ENCODE measurements at regions not wholly inside any gene's neighbourhood (a gene's known extent, or its start where the extent isn't known, plus 50 kb on each side); places are given as distances from the start of the nearest gene placed in this dataset.
"Not testable (repeated sequence)": the region's sequence is repeated elsewhere in the genome, so short reads cannot be mapped to it uniquely, and the experiment has no call there.

- no peaks in the 10 kb centered on the region for H3K36me3 Mint-ChIP-seq (ENCODE audit: insufficient read depth in 1 of 3, low read depth in 3 of 3)
- Histone ChIP-seq H2BK15ac (ENCODE audit: low read depth, low read length) (no peak overlapping the region), H3K79me2 (ENCODE audit: insufficient read depth, low read length) (no peaks in the 10 kb centered on the region), H3K4me2 (ENCODE audit: insufficient read depth, insufficient read length, low read length) (no peak overlapping the region), H3T11ph (ENCODE audit: low read length) (no peak overlapping the region), H3K23ac (ENCODE audit: insufficient read length, low read depth, low read length) (no peak overlapping the region), H4K20me1 (ENCODE audit: control insufficient read depth, insufficient read depth, insufficient read length) (no peaks in the 10 kb centered on the region), H2AFZ (ENCODE audit: low read length) (no peak overlapping the region), H3K9me3 (ENCODE audit: control insufficient read depth, low read depth, low read length) (no peaks in the 10 kb centered on the region), H3K27me3 (ENCODE audit: insufficient read depth, low read length) (no peaks in the 10 kb centered on the region; the same call in 1 of the 2 replicates), H4K8ac (replicated peaks; ENCODE audit: insufficient read length, low read depth, low read length) (no peak overlapping the region), H3K79me1 (ENCODE audit: insufficient read depth, low read depth, low read length, poor library complexity, severe bottlenecking) (no peaks in the 10 kb centered on the region), H2BK5ac (ENCODE audit: insufficient read length, low read length) (no peak overlapping the region), H4K91ac (ENCODE audit: insufficient read length, low read depth, low read length) (no peak overlapping the region), H3K27ac (ENCODE audit: insufficient read length, low read depth, low read length) (no peak overlapping the region), H3K4me1 (ENCODE audit: insufficient read depth, low read length) (no peaks in the 10 kb centered on the region), H4K5ac (ENCODE audit: insufficient read length, low read depth, low read length) (no peak overlapping the region), H2BK12ac (ENCODE audit: insufficient read length, low read depth, low read length) (no peak overlapping the region), H2BK120ac (ENCODE audit: low read depth, low read length, poor library complexity, severe bottlenecking) (no peak overlapping the region), H2BK20ac (ENCODE audit: low read depth, low read length, poor library complexity, severe bottlenecking) (no peak overlapping the region), H3K18ac (ENCODE audit: insufficient read length, low read depth, low read length) (no peak overlapping the region), H3K23me2 (ENCODE audit: insufficient read length, low read depth, low read length, poor library complexity, severe bottlenecking) (no peaks in the 10 kb centered on the region), H3K4ac (ENCODE audit: low read depth, low read length) (no peak overlapping the region), H2AK5ac (ENCODE audit: insufficient read length, low read length) (no peak overlapping the region), H3K14ac (ENCODE audit: insufficient read depth, low read length) (no peak overlapping the region), H3K9ac (ENCODE audit: extremely low read depth, insufficient read length, low read length) (no peak overlapping the region), H3K56ac (ENCODE audit: insufficient read length, low read depth, low read length) (no peak overlapping the region)
- TF ChIP-seq CTCF (conservative IDR thresholded peaks at IDR 0.05): no peak
- H3K27me3 Mint-ChIP-seq (ENCODE audit: low read depth): no peaks in the 10 kb centered on the region; the same call in none of the 2 replicates
- no peak overlapping the region for H3K4me3 Mint-ChIP-seq
- no peak overlapping the region for H3K27ac Mint-ChIP-seq
- no CpG with 5 or more reads among the region's 1 CpG for WGBS (ENCODE audit: extremely low coverage, insufficient read length, low lambda C conversion rate)
- no peaks in the 10 kb centered on the region; a peak in 1 of 5 replicates for H3K9me3 Mint-ChIP-seq
- no peaks in the 10 kb centered on the region for H3K4me1 Mint-ChIP-seq
- DNase-seq: no peak
Measured at GRCh38 chr13:50627111-50627510, 216.4 kb downstream of the DLEU7 start.

GRCh38 chr13:50628512-50628911 lies 215.0 kb downstream of the DLEU7 start:
- not testable (repeated sequence) for H2BK15ac ChIP-seq (ENCODE audit: low read depth, low read length); H2AFZ ChIP-seq (ENCODE audit: low read length); H2BK20ac ChIP-seq (ENCODE audit: low read depth, low read length, poor library complexity, severe bottlenecking); H3K14ac ChIP-seq (ENCODE audit: insufficient read depth, low read length); H3K4me1 ChIP-seq (ENCODE audit: insufficient read depth, low read length); H3K79me2 ChIP-seq (ENCODE audit: insufficient read depth, low read length); H3K27ac ChIP-seq (ENCODE audit: insufficient read length, low read depth, low read length); H2BK120ac ChIP-seq (ENCODE audit: low read depth, low read length, poor library complexity, severe bottlenecking); H3K9me3 Mint-ChIP-seq; H3K4me2 ChIP-seq (ENCODE audit: insufficient read depth, insufficient read length, low read length); H2AK5ac ChIP-seq (ENCODE audit: insufficient read length, low read length); H4K5ac ChIP-seq (ENCODE audit: insufficient read length, low read depth, low read length); H3K79me1 ChIP-seq (ENCODE audit: insufficient read depth, low read depth, low read length, poor library complexity, severe bottlenecking); H3K23me2 ChIP-seq (ENCODE audit: insufficient read length, low read depth, low read length, poor library complexity, severe bottlenecking); H2BK5ac ChIP-seq (ENCODE audit: insufficient read length, low read length); H2BK12ac ChIP-seq (ENCODE audit: insufficient read length, low read depth, low read length); H3K4me3 Mint-ChIP-seq; H4K20me1 ChIP-seq (ENCODE audit: control insufficient read depth, insufficient read depth, insufficient read length); H3K4me1 Mint-ChIP-seq; H3K4ac ChIP-seq (ENCODE audit: low read depth, low read length); H3K36me3 Mint-ChIP-seq (ENCODE audit: insufficient read depth in 1 of 3, low read depth in 3 of 3); H4K91ac ChIP-seq (ENCODE audit: insufficient read length, low read depth, low read length); H3K56ac ChIP-seq (ENCODE audit: insufficient read length, low read depth, low read length); H3K9ac ChIP-seq (ENCODE audit: extremely low read depth, insufficient read length, low read length); DNase-seq; H3K27me3 ChIP-seq (ENCODE audit: insufficient read depth, low read length); H3K27ac Mint-ChIP-seq; H3K23ac ChIP-seq (ENCODE audit: insufficient read length, low read depth, low read length); H3K18ac ChIP-seq (ENCODE audit: insufficient read length, low read depth, low read length); H3K27me3 Mint-ChIP-seq (ENCODE audit: low read depth); H3T11ph ChIP-seq (ENCODE audit: low read length); H3K9me3 ChIP-seq (ENCODE audit: control insufficient read depth, low read depth, low read length); H4K8ac ChIP-seq (replicated peaks; ENCODE audit: insufficient read length, low read depth, low read length)
- no CpG with 5 or more reads among the region's 3 CpGs for WGBS (ENCODE audit: extremely low coverage, insufficient read length, low lambda C conversion rate)

Measured in H9 (cell line).